Panc1 (cell line): ENCODE measurements at regions not wholly inside any gene's neighbourhood (a gene's known extent, or its start where the extent isn't known, plus 50 kb on each side); places are given as distances from the start of the nearest gene placed in this dataset.

Experiments
- ATAC-seq: fragments of 200-7000 bp; cut with Tn5 transposase; 2 replicates; pipeline ENCODE4 v1.9.1; 2020; ENCODE audit warnings: mild to moderate bottlenecking, moderate library complexity
- BruUV-seq: library from RNA; stranded (reverse); fragments of 400-500 nt; replicated peaks from 2 replicates; lab custom pipeline; 2021; lab: Mats Ljungman, UMichigan
- CTCF ChIA-PET: fragments of 300-600 bp; sonication (Branson Sonifier 250); formaldehyde crosslinking; loops from one replicate; lab custom pipeline; 2022; ENCODE audit warnings: antibody characterized with exemption; lab: Charles Lee
- POLR2A ChIA-PET: fragments of 300-600 bp; sonication (Branson Sonifier 250); formaldehyde crosslinking; loops from one replicate; lab custom pipeline; 2022; ENCODE audit warnings: antibody characterized with exemption; lab: Charles Lee
- DNase-seq: peaks from one replicate; pipeline ENCODE4 v3.0.0-alpha.2; 2010; ENCODE audit warnings: low read depth, low spot score
- H3K27ac ChIP-seq: 2 replicates; pipeline ENCODE4 v1.5.1; 2011; ENCODE audit warnings: mild to moderate bottlenecking, low read length, inconsistent platforms
- H3K27me3 ChIP-seq: fragments of 200-500 bp; sonication (Bioruptor generic); 2 replicates; pipeline ENCODE4 v1.6.0; 2014; ENCODE audit warnings: low read length, inconsistent platforms; ENCODE audit not compliant: control insufficient read depth, insufficient read depth
- H3K36me3 ChIP-seq: fragments of 200-500 bp; sonication (Bioruptor generic); 2 replicates; pipeline ENCODE4 v1.5.1; 2014; ENCODE audit warnings: inconsistent platforms, mild to moderate bottlenecking, low read length, moderate library complexity; ENCODE audit not compliant: control insufficient read depth, insufficient read depth
- H3K4me1 ChIP-seq: 2 replicates; pipeline ENCODE4 v1.5.1; 2011; ENCODE audit warnings: inconsistent platforms, mild to moderate bottlenecking, low read length, moderate library complexity; ENCODE audit not compliant: control insufficient read depth, insufficient read depth
- H3K4me3 ChIP-seq, 2 experiments: 2 replicates each; pipeline ENCODE4 v1.5.1; 2011 to 2012; ENCODE audit warnings: low read depth in 2 of 2, low read length in 2 of 2, mild to moderate bottlenecking in 2 of 2, inconsistent platforms in 1 of 2, moderate library complexity in 1 of 2
- H3K9me3 ChIP-seq: fragments of 200-500 bp; sonication (Bioruptor generic); 2 replicates; pipeline ENCODE4 v1.5.1; 2014; ENCODE audit warnings: low read depth, mild to moderate bottlenecking, inconsistent platforms, low read length, moderate library complexity; ENCODE audit not compliant: control insufficient read depth, insufficient read depth
- CTCF ChIP-seq: fragments of 450-650 bp; IDR thresholded peaks from 2 replicates; pipeline ENCODE4 v1.5.1; 2017; ENCODE audit warnings: mild to moderate bottlenecking
- POLR2AphosphoS5 ChIP-seq: IDR thresholded peaks from 2 replicates; pipeline ENCODE4 v1.6.1; 2012; ENCODE audit warnings: mild to moderate bottlenecking, low read depth, low read length, moderate library complexity
- REST ChIP-seq, 2 experiments: IDR thresholded peaks; 2 replicates each; pipeline ENCODE4 v1.6.1; 2011 to 2012; ENCODE audit warnings: low read depth in 2 of 2, control low read depth in 1 of 2, low read length in 1 of 2, mild to moderate bottlenecking in 1 of 2, moderate library complexity in 1 of 2; ENCODE audit not compliant: insufficient read depth in 1 of 2
- SIN3A ChIP-seq: IDR thresholded peaks from 2 replicates; pipeline ENCODE4 v1.6.1; 2012; ENCODE audit warnings: low read depth, mild to moderate bottlenecking, low read length, moderate library complexity, borderline replicate concordance; ENCODE audit not compliant: insufficient read depth
- TCF7L2 ChIP-seq: IDR thresholded peaks from 2 replicates; pipeline ENCODE4 v1.6.1; 2011; ENCODE audit warnings: mild to moderate bottlenecking, low read depth, low read length, inconsistent platforms
- in situ Hi-C: cut with HindIII; loops from 2 replicates; pipeline ENCODE4 v1.10.0; 2016; ENCODE audit warnings: low sequenced_read_pairs, low pct_unique_long_range_greater_than_20kb
- intact Hi-C: fragments of 100-400 bp; cut with micrococcal nuclease; formaldehyde crosslinking; loops from one replicate; pipeline ENCODE4 v1.10.0; 2022; ENCODE audit not compliant: unreplicated experiment

DNA sequence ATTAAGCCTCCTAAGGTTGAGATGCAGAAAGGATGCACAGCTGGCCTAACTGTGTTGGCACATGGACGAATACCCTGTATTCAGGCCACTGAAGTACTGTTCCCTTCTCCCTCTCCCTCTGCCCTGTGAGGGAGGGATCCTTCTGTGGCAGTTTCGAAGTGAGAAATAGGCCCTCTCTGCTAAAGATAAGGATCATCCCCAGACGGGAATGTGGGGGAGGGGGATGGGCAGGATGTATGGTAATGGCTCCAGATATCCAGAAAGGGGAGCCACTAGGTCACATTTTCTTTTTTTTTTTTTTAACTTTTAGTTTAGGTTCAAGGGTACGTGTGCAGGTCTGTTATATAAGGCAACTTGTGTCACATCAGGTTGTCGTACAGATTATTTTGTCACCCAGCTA, 463.1 kb downstream of the TBL1XR1 start:
- ATAC-seq (no peak), DNase-seq (no peak)
- Histone ChIP-seq H3K27me3 (no peaks in the 10 kb centered on the region), H3K36me3 (no peaks in the 10 kb centered on the region), H3K9me3 (no peaks in the 10 kb centered on the region), H3K27ac (no peak overlapping the region), H3K4me3 (no peak overlapping the region), H3K4me1 (no peaks in the 10 kb centered on the region)
- POLR2A ChIA-PET, result no interaction called here
- BruUV-seq, result no TSS peak
- in situ Hi-C loops (no loop called here), intact Hi-C loops (no loop called here)
- TF ChIP-seq REST (IDR thresholded peaks at IDR 0.05; ENCODE audit: insufficient read depth in 1 of 2, low read depth in 2 of 2, low read length in 1 of 2) (no peak), TCF7L2 (no peak), POLR2AphosphoS5 (no peak), CTCF (no peak), SIN3A (no peak)
- CTCF ChIA-PET, result no interaction called here

DNA sequence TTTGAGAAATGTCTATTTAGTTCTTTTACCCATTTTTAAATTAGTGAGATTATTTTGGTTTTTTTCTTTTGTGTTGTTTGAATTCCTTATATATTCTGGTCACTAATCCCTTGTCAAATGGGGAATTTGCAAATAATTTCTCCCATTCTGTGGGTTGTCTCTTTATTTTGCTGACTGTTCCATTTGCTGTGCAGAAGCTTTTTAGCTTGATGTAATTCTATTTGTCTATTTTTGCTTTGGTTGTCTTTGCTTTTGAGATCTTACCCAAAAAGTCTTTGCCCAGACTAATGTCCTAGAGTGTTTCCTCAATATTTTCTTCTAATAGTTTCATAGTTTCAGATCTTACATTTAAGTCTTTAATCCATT, 472.9 kb downstream of the TBL1XR1 start:
- BruUV-seq, result no TSS peak
- no peak for TF ChIP-seq TCF7L2
- TF ChIP-seq POLR2AphosphoS5, result no peak
- no peak for TF ChIP-seq REST (IDR thresholded peaks at IDR 0.05; ENCODE audit: insufficient read depth in 1 of 2, low read depth in 2 of 2, low read length in 1 of 2)
- no peak for TF ChIP-seq CTCF
- TF ChIP-seq SIN3A, result no peak
- Histone ChIP-seq H3K9me3 (no peaks in the 10 kb centered on the region), H3K4me3 (no peak overlapping the region), H3K36me3 (no peaks in the 10 kb centered on the region), H3K27me3 (no peaks in the 10 kb centered on the region), H3K27ac (no peak overlapping the region), H3K4me1 (no peaks in the 10 kb centered on the region)
- DNase-seq, result no peak
- ChIA-PET POLR2A (no interaction called here), CTCF (no interaction called here)
- no peak for ATAC-seq
- in situ Hi-C loops (no loop called here), intact Hi-C loops (no loop called here)
